ENCODE measurements at regions not wholly inside any gene's neighbourhood (a gene's known extent, or its start where the extent isn't known, plus 50 kb on each side); places are given as distances from the start of the nearest gene placed in this dataset.

- DNase-seq, result no peak
- intact Hi-C loops (cut with DNase I), result no loop called here
Observed at GRCh38 chr6:56407883-56408410, 160.6 kb upstream of the COL21A1 start.

GRCh38 chr6:56406276-56407269, 159.2 kb upstream of the COL21A1 start:
- DNase-seq, result no peak
- intact Hi-C loops (cut with DNase I), result no loop called here

- no peak for DNase-seq
- intact Hi-C loops (cut with DNase I), result no loop called here
Observed at GRCh38 chr6:56404599-56404998, 157.2 kb upstream of the COL21A1 start.

GRCh38 chr6:56403745-56404144, 156.4 kb upstream of the COL21A1 start:
- DNase-seq, result no peak
- intact Hi-C loops (cut with DNase I), result no loop called here

GRCh38 chr6:56401477-56402070, 154.2 kb upstream of the COL21A1 start:
- intact Hi-C loops (cut with DNase I), result no loop called here
- no peak for DNase-seq

GRCh38 chr6:56400273-56400672, 152.9 kb upstream of the COL21A1 start:
- intact Hi-C loops (cut with DNase I), result no loop called here

GRCh38 chr6:56399672-56400263, 152.4 kb upstream of the COL21A1 start:
- no peak for DNase-seq
- intact Hi-C loops (cut with DNase I), result no loop called here

More at GRCh38 chr6:56400273-56400672, 152.9 kb upstream of the COL21A1 start:
- DNase-seq, result no peak

- no peak for DNase-seq
- intact Hi-C loops (cut with DNase I), result no loop called here
Observed at GRCh38 chr6:56399250-56399671, 151.9 kb upstream of the COL21A1 start.

GRCh38 chr6:56396435-56396834, 149.1 kb upstream of the COL21A1 start:
- intact Hi-C loops (cut with DNase I), result no loop called here

GRCh38 chr6:56393615-56394612, 146.5 kb upstream of the COL21A1 start:
- intact Hi-C loops (cut with DNase I), result no loop called here
- DNase-seq, result no peak

More at GRCh38 chr6:56396435-56396834, 149.1 kb upstream of the COL21A1 start:
- no peak for DNase-seq

GRCh38 chr6:56388415-56388755, 141.0 kb upstream of the COL21A1 start:
- intact Hi-C loops (cut with DNase I), result no loop called here
- no peak for DNase-seq

GRCh38 chr6:56387621-56388414, 140.4 kb upstream of the COL21A1 start:
- DNase-seq, result no peak
- intact Hi-C loops (cut with DNase I), result no loop called here

GRCh38 chr6:56386717-56387116, 139.3 kb upstream of the COL21A1 start:
- intact Hi-C loops (cut with DNase I), result no loop called here
- DNase-seq, result no peak

GRCh38 chr6:56385981-56386593, 138.7 kb upstream of the COL21A1 start:
- DNase-seq, result no peak
- intact Hi-C loops (cut with DNase I), result no loop called here

- intact Hi-C loops (cut with DNase I), result no loop called here
- no peak for DNase-seq
Observed at GRCh38 chr6:56383160-56383559, 135.8 kb upstream of the COL21A1 start.

GRCh38 chr6:56382416-56382940, 135.1 kb upstream of the COL21A1 start:
- DNase-seq, result no peak
- intact Hi-C loops (cut with DNase I), result no loop called here

GRCh38 chr6:56381801-56382251, 134.4 kb upstream of the COL21A1 start:
- intact Hi-C loops (cut with DNase I), result no loop called here
- no peak for DNase-seq
